Loucy (cell line): ENCODE measurements at regions not wholly inside any gene's neighbourhood (a gene's known extent, or its start where the extent isn't known, plus 50 kb on each side); places are given as distances from the start of the nearest gene placed in this dataset.

Experiments used
- H2AFZ ChIP-seq: fragments of 200-600 bp; sonication (generic); 2 replicates; pipeline ENCODE4 v1.6.0; 2016; ENCODE audit warnings: antibody characterized with exemption, mild to moderate bottlenecking, low read length, moderate library complexity
- H3F3A ChIP-seq: fragments of 200-600 bp; 2 replicates; pipeline ENCODE4 v1.6.0; 2016; ENCODE audit warnings: antibody characterized with exemption, low read depth, mild to moderate bottlenecking
- H3K27me3 ChIP-seq: fragments of 200-600 bp; sonication (generic); 2 replicates; pipeline ENCODE4 v1.6.1; 2014; ENCODE audit warnings: low read length, mild to moderate bottlenecking; ENCODE audit not compliant: insufficient read depth, poor library complexity, severe bottlenecking
- H3K36me3 ChIP-seq: fragments of 200-600 bp; sonication (generic); 2 replicates; pipeline ENCODE4 v1.6.1; 2016; ENCODE audit warnings: low read length; ENCODE audit not compliant: insufficient read depth
- H3K4me1 ChIP-seq: fragments of 200-600 bp; sonication (generic); 2 replicates; pipeline ENCODE4 v1.5.1; 2014; ENCODE audit warnings: low read length, mild to moderate bottlenecking; ENCODE audit not compliant: insufficient read depth, poor library complexity, severe bottlenecking
- H3K4me2 ChIP-seq: fragments of 200-600 bp; sonication (generic); 2 replicates; pipeline ENCODE4 v1.6.0; 2014; ENCODE audit warnings: antibody characterized with exemption, low read length, low read depth, mild to moderate bottlenecking; ENCODE audit not compliant: poor library complexity, severe bottlenecking
- H3K4me3 ChIP-seq: fragments of 200-600 bp; sonication (generic); 2 replicates; pipeline ENCODE4 v1.5.1; 2014; ENCODE audit warnings: low read length, mild to moderate bottlenecking, mixed read lengths; ENCODE audit not compliant: poor library complexity, severe bottlenecking
- H3K79me2 ChIP-seq: fragments of 200-600 bp; sonication (generic); 2 replicates; pipeline ENCODE4 v1.6.1; 2014; ENCODE audit warnings: low read length; ENCODE audit not compliant: insufficient read depth
- H3K9ac ChIP-seq: fragments of 200-600 bp; sonication (generic); 2 replicates; pipeline ENCODE4 v1.6.0; 2014; ENCODE audit warnings: mild to moderate bottlenecking, low read depth, low read length, moderate library complexity; ENCODE audit not compliant: poor library complexity, severe bottlenecking
- H3K9me2 ChIP-seq: fragments of 200-600 bp; sonication (generic); replicated peaks from 2 replicates; pipeline ENCODE4 v1.6.1; 2016; ENCODE audit warnings: low read depth, low read length, mixed read lengths
- H3K9me3 ChIP-seq: fragments of 200-600 bp; sonication (generic); 2 replicates; pipeline ENCODE4 v1.6.1; 2014; ENCODE audit warnings: mild to moderate bottlenecking, antibody characterized with exemption, low read length, low read depth; ENCODE audit not compliant: insufficient read depth
- H4K20me1 ChIP-seq: fragments of 200-600 bp; sonication (generic); 2 replicates; pipeline ENCODE4 v1.6.0; 2014; ENCODE audit warnings: antibody characterized with exemption, low read length, mild to moderate bottlenecking; ENCODE audit not compliant: insufficient read depth, poor library complexity, severe bottlenecking
- EZH2phosphoT487 ChIP-seq: fragments of 200-600 bp; IDR thresholded peaks from 2 replicates; pipeline ENCODE4 v1.6.1; 2018; ENCODE audit warnings: antibody characterized with exemption, mild to moderate bottlenecking, moderate library complexity, borderline replicate concordance
- TF ChIP-seq, protein P1 (sequence below): fragments of 200-600 bp; sonication (generic); conservative IDR thresholded peaks from 2 replicates; pipeline ENCODE4 v1.5.1; 2014; ENCODE audit warnings: mild to moderate bottlenecking, antibody characterized with exemption, low read length

DNA sequence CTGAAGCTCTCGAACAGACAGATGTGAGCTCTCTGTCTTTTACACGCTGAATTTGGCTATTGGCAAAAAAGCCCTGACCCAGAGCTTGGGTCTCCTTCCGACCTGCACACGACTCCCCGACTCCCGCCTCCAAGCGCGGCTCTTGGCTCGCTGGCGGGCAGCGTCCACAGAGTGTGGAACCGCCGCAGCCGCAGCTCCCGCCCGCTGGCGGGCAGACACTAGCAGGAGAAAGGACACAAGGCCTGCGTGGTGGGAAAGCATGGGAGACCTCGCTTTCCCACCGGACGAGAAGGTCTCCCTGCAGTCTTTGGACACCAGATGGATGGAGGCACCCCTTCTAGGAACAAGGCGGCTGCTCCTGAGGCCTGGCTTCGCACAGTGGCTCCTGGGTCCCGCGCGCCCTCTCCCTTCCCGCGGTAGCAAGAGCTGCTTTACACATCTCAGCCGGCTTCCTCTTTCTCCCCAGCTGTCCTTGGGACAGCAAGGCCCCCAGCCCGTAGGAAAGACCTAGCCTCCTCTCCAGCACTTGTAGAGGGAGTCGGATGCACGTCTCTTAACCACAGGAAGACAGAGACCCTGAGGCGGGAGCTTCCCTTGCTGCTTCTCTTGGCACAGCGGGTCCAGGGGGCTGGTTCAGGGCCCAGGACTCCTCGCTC is 92.1 kb downstream of the PRKAB2 start:
- Histone ChIP-seq H3K4me2 (no peak overlapping the region), H3K4me3 (no peak overlapping the region), H2AFZ (no peak overlapping the region), H3K27me3 (no peaks in the 10 kb centered on the region), H3K36me3 (no peaks in the 10 kb centered on the region), H3K4me1 (no peaks in the 10 kb centered on the region), H3K9ac (no peak overlapping the region), H4K20me1 (no peaks in the 10 kb centered on the region), H3K9me3 (no peaks in the 10 kb centered on the region), H3K79me2 (no peaks in the 10 kb centered on the region), H3K9me2 (no peaks in the 10 kb centered on the region), H3F3A (no peaks in the 10 kb centered on the region)
- no peak for TF ChIP-seq EZH2phosphoT487
- TF ChIP-seq, protein P1, sequence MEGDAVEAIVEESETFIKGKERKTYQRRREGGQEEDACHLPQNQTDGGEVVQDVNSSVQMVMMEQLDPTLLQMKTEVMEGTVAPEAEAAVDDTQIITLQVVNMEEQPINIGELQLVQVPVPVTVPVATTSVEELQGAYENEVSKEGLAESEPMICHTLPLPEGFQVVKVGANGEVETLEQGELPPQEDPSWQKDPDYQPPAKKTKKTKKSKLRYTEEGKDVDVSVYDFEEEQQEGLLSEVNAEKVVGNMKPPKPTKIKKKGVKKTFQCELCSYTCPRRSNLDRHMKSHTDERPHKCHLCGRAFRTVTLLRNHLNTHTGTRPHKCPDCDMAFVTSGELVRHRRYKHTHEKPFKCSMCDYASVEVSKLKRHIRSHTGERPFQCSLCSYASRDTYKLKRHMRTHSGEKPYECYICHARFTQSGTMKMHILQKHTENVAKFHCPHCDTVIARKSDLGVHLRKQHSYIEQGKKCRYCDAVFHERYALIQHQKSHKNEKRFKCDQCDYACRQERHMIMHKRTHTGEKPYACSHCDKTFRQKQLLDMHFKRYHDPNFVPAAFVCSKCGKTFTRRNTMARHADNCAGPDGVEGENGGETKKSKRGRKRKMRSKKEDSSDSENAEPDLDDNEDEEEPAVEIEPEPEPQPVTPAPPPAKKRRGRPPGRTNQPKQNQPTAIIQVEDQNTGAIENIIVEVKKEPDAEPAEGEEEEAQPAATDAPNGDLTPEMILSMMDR, result no peak

DNA sequence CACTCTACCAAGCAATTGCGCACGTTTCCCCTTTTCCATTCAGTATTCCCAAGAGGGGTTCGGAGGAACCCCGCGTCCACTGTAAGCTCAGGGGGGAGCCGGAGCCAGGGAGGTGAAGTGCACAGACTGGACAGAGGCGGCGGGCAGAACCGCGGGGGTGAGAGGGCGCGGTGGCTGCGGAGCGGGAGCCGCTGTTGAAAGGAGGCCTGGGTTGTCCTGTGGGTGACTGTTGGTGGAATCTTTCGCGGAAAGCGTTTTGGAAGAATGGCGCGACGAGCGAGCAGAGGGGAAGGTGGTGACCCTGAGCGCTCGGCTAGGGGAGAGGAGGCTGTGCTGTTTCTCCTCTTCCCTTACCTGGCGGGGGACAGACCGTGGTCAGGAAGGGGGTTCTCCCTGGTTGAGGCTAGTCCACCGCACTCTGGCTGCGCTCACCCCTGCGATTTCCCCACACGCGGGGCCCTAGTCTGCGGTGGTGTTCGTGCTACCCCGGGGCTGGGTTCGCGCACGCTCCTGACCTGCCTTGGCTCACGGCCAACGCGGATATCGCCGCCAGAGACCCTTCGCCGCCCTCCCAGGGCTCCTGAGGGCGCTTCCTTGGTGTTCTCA is 92.8 kb downstream of the PRKAB2 start:
- Histone ChIP-seq H3K27me3 (no peaks in the 10 kb centered on the region), H3K4me3 (no peak overlapping the region)

DNA sequence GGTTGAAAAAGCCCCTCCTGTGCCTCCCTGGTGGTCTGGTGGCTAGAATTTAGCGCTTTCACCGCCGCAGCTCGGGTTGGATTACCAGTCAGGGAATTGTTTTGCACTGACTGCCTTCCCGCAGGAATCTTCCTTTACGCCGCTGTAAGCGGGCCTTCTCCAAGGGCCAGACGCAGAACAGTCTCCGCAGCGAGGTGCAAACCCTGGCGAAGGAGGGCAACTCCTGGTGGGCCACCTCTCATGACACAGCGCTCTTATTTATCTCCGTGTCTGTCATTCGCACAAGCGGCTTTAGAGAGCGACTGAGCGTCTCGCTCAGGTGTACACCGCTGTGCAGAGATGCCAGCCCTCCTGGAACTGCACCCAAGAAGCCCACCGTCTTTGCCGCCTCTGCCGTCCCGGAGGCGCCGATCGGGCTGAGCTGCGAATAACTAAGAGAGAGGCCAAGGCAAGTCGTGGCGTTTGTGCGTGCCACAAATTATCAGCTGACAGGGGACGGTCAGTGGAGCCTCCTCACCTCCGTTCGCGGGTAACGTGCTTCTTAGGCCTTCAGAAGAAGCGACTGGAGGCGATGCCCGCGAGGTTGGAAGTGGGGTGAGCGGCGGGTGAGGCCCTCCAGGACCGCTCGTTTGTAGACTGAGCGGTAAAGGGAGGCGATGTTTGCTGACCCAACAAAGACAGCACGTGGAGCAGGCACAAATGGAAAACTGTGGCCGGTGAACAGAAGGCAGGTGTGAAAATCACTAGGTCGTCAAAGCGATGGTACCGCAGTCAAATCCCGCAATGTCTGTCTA is 93.5 kb downstream of the PRKAB2 start:
- Histone ChIP-seq H3K36me3 (no peaks in the 10 kb centered on the region), H3K9ac (no peak overlapping the region), H3K4me1 (no peaks in the 10 kb centered on the region), H3K4me3 (no peak overlapping the region), H3F3A (no peaks in the 10 kb centered on the region), H3K27me3 (no peaks in the 10 kb centered on the region), H3K9me3 (no peaks in the 10 kb centered on the region), H3K9me2 (no peaks in the 10 kb centered on the region), H3K4me2 (no peak overlapping the region), H4K20me1 (no peaks in the 10 kb centered on the region), H2AFZ (no peak overlapping the region), H3K79me2 (no peaks in the 10 kb centered on the region)
- TF ChIP-seq EZH2phosphoT487, result no peak
- TF ChIP-seq, protein P1, result no peak

More for the DNA sequence above, 92.8 kb downstream of the PRKAB2 start:
- Histone ChIP-seq H3K4me2 (no peak overlapping the region), H3K9me2 (no peaks in the 10 kb centered on the region), H3K4me1 (no peaks in the 10 kb centered on the region), H4K20me1 (no peaks in the 10 kb centered on the region), H3K79me2 (no peaks in the 10 kb centered on the region), H3K9me3 (no peaks in the 10 kb centered on the region), H3K36me3 (no peaks in the 10 kb centered on the region), H2AFZ (no peak overlapping the region), H3F3A (no peaks in the 10 kb centered on the region), H3K9ac (no peak overlapping the region)
- TF ChIP-seq, protein P1, result no peak
- no peak for TF ChIP-seq EZH2phosphoT487
